SK-N-MC (cell line): ENCODE measurements at regions not wholly inside any gene's neighbourhood (a gene's known extent, or its start where the extent isn't known, plus 50 kb on each side); places are given as distances from the start of the nearest gene placed in this dataset.

Source experiments
- EZH2 ChIP-seq: fragments of 200-600 bp; sonication (generic); IDR thresholded peaks from one replicate; pipeline ENCODE4 v1.6.1; 2017; ENCODE audit warnings: antibody characterized with exemption
- FOXP2 ChIP-seq: optimal IDR thresholded peaks from 2 replicates; pipeline ENCODE3; 2011; ENCODE audit warnings: mild to moderate bottlenecking, moderate library complexity; ENCODE audit not compliant: insufficient read depth; ENCODE audit errors: extremely low read length, control extremely low read depth
- POLR2AphosphoS5 ChIP-seq: IDR thresholded peaks from 2 replicates; pipeline ENCODE4 v1.6.1; 2012; ENCODE audit warnings: mild to moderate bottlenecking, low read depth, low read length, borderline replicate concordance

DNA sequence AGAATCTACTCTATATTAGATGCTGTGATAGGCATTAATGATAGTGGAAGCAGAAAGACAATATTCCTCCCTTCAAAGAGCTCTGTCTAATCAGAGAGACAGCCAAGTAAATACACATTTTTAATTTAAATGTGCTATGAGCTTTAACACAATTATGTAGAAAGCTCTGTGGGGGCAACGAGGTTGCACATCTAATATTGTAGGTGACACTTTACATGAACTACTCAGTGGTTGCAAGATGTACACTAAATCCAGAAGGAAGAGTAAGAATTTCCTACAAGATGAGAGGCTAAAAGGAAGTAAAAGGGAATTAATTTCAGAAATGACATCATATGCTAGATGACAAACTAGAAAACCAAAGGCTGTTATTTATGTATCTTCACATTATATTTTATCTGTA, 120.9 kb downstream of the SPCS3 start:
- no peak for TF ChIP-seq POLR2AphosphoS5
- no peak for TF ChIP-seq EZH2
- no peak for TF ChIP-seq FOXP2
